SU-DHL-6 (cell line): ENCODE measurements at regions not wholly inside any gene's neighbourhood (a gene's known extent, or its start where the extent isn't known, plus 50 kb on each side); places are given as distances from the start of the nearest gene placed in this dataset.

Experiments
- CTCF ChIP-seq: fragments of 200-600 bp; sonication (generic); IDR thresholded peaks from one replicate; pipeline ENCODE4 v1.5.1; 2017; ENCODE audit warnings: antibody characterized with exemption, mild to moderate bottlenecking, low read length, moderate library complexity; ENCODE audit not compliant: insufficient read depth, poor library complexity, severe bottlenecking
- EZH2phosphoT487 ChIP-seq: fragments of 200-600 bp; sonication (generic), shearing (Covaris generic); conservative IDR thresholded peaks from 2 replicates; pipeline ENCODE4 v1.6.1; 2018; ENCODE audit warnings: mild to moderate bottlenecking, antibody characterized with exemption, low read length, moderate library complexity, mixed read lengths

DNA sequence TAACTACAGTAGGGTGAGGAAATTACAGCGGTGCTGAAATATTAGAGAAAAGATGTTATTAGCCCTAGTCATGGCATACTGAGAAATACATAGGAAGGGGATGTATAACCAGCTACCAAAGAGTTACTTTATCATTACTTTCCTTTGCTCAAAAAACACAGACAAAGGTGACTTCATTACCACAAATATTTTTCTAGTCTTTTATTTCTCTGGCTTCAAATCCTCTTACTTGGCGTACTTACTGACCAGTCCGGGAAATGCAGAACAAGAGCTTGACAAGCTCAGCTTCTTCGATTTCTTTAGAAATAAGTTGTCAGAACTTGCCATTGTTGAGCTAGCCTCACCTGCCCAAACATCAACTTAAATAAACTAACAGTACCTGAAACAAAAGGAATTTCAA is 142.1 kb upstream of the TMCO5A start:
- no peak for TF ChIP-seq CTCF
- no peak for TF ChIP-seq EZH2phosphoT487
